Activated CD4-positive, alpha-beta T cell treated with anti-CD3 and anti-CD28 coated beads, Interleukin-2, amount 10 ng/mL, durations not matched to agents 24 days and 14 days (primary cell): ENCODE measurements at regions not wholly inside any gene's neighbourhood (a gene's known extent, or its start where the extent isn't known, plus 50 kb on each side); places are given as distances from the start of the nearest gene placed in this dataset.
A peak's percentile ranks its signal among the peaks of the same experiment; 100 is the strongest.

ENCODE experiments used
- DNase-seq: peaks from one replicate; pipeline ENCODE4 v3.0.0; 2022
- H3K27ac Mint-ChIP-seq: one replicate; pipeline ENCODE4 v1.8.0; 2022; ENCODE audit warnings: mild to moderate bottlenecking, mixed read lengths
- H3K27me3 Mint-ChIP-seq: one replicate; pipeline ENCODE4 v1.8.0; 2022; ENCODE audit warnings: mixed read lengths
- H3K36me3 Mint-ChIP-seq: one replicate; pipeline ENCODE4 v1.8.0; 2022; ENCODE audit warnings: low read depth, mild to moderate bottlenecking, mixed read lengths
- H3K4me1 Mint-ChIP-seq: one replicate; pipeline ENCODE4 v1.8.0; 2021; ENCODE audit warnings: mixed read lengths
- H3K4me3 Mint-ChIP-seq: one replicate; pipeline ENCODE4 v1.8.0; 2022; ENCODE audit warnings: mild to moderate bottlenecking, moderate library complexity, mixed read lengths
- H3K9me3 Mint-ChIP-seq: one replicate; pipeline ENCODE4 v1.8.0; 2021; ENCODE audit warnings: mixed read lengths
- intact Hi-C: fragments of 100-400 bp; cut with micrococcal nuclease; formaldehyde crosslinking; loops from one replicate; pipeline ENCODE4 v1.15.1; 2023

- Mint-ChIP-seq H3K36me3 (no peaks in the 10 kb centered on the region), H3K4me3 (no peak overlapping the region), H3K4me1 (no peaks in the 10 kb centered on the region), H3K9me3 (peaks cover 6% of the 10 kb centered on the region), H3K27ac (no peak overlapping the region), H3K27me3 (peaks cover 10% of the 10 kb centered on the region)
- no peak for DNase-seq
- intact Hi-C loops: no loop called here
These were observed 508.2 kb upstream of the TGFBR2 start for GRCh38 chr3:30098243-30098642.

DNA sequence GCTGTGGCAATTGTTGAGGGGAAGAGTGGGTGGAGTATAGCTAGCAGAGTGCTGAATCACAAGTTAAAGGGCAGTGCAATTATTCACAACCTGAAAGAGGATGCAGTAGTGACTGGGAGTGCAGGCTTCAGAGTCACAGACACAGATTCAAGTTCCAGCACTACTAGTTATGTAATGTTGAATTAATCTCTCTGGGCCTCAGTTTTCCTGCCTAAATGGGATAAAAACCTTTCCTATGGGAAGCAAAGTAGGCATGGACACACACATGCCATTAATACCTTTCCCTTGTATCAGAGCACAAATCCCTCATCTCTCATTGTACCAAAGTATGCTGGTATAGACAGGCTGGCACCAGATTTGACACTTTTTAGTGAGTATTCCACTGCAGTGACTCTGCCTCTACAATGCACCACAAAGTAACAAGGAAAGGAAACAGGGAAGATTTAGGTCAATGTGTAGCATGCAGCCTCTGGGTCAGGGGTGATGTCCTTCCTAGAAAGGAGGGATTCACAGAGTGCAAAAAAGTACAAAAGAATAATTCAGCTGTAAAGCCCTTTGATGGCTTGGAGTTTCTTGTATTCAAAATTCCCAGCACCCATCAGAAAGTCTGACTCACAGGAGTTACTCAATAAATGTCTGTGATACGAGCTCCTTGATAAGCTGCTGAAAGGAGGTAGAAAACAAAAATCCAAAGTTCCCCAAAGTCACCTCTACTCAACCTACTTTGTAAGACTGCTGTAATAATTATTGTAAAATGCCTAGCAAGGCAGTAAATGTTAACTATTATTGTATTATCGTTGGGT, 507.5 kb upstream of the TGFBR2 start:
- H3K27me3 Mint-ChIP-seq: peaks cover 11% of the 10 kb centered on the region
- peaks cover 6% of the 10 kb centered on the region for H3K9me3 Mint-ChIP-seq
- H3K27ac Mint-ChIP-seq: no peak overlapping the region
- DNase-seq: no peak
- no peaks in the 10 kb centered on the region for H3K4me1 Mint-ChIP-seq
- no peak overlapping the region for H3K4me3 Mint-ChIP-seq
- intact Hi-C loops: no loop called here
- no peaks in the 10 kb centered on the region for H3K36me3 Mint-ChIP-seq

DNA sequence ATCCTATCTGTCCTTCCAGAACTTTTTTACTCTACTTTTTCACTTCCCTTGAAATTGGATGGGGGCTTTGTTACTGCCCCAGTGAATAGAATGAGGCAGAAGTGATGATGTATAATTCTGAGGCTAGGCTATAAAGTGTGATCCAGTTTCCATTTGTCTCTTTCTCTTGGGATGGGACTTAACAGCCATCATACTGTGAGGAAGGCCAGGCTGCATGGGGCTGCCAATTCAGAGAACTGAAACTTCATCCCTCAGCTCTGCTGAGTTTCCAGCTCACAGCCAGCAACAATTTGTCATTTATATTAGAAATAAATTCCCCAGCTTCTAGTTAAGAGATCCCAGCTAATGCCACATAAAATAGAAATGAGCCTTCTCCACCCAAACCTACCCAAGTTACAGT, 504.0 kb upstream of the TGFBR2 start:
- H3K9me3 Mint-ChIP-seq: peaks cover 13% of the 10 kb centered on the region
- no peak for DNase-seq
- peaks cover 2% of the 10 kb centered on the region for H3K36me3 Mint-ChIP-seq
- no peak overlapping the region for H3K27ac Mint-ChIP-seq
- intact Hi-C loops: no loop called here
- H3K27me3 Mint-ChIP-seq: peaks cover 15% of the 10 kb centered on the region
- H3K4me3 Mint-ChIP-seq: no peak overlapping the region
- H3K4me1 Mint-ChIP-seq: no peaks in the 10 kb centered on the region

- Mint-ChIP-seq H3K4me3 (no peak overlapping the region), H3K27me3 (peaks cover 15% of the 10 kb centered on the region), H3K36me3 (peaks cover 2% of the 10 kb centered on the region), H3K27ac (no peak overlapping the region), H3K9me3 (peaks cover 13% of the 10 kb centered on the region), H3K4me1 (no peaks in the 10 kb centered on the region)
- intact Hi-C loops: no loop called here
- DNase-seq: no peak
These were observed 503.2 kb upstream of the TGFBR2 start for GRCh38 chr3:30103186-30103585.

DNA sequence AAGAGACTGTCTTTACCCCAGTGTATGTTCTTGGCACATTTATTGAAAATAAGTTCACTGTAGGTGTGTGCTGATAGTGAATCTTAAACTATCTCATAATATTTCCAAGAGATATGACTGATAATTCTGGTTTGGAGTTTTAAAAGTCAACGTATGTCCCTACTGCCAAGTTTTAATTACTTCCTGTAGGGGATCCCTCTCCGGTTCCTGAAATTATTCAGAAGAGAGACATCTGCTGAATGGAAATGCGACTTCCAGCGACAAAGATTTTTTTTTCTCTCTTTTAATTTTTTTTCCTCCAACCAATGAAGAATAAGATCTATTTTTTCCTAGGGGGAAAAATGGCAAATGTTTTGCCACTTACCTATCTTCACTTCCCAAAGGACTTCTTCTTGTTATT, 498.9 kb upstream of the TGFBR2 start:
- Mint-ChIP-seq H3K36me3 (peaks cover 2% of the 10 kb centered on the region), H3K4me3 (no peak overlapping the region), H3K4me1 (no peaks in the 10 kb centered on the region), H3K27me3 (peaks cover 23% of the 10 kb centered on the region), H3K27ac (no peak overlapping the region), H3K9me3 (peaks cover 13% of the 10 kb centered on the region)
- no peak for DNase-seq
- intact Hi-C loops: no loop called here

- no peaks in the 10 kb centered on the region for H3K9me3 Mint-ChIP-seq
- intact Hi-C loops: loop anchor here (2.0 to 10.0 kb wide), 3 partner anchors 86 to 638 kb away; partner anchors contain the start of gene TGFBR2
- H3K36me3 Mint-ChIP-seq: no peaks in the 10 kb centered on the region
These were observed 494.0 kb upstream of the TGFBR2 start for GRCh38 chr3:30112411-30112810.

GRCh38 chr3:30112902-30113484, 493.4 kb upstream of the TGFBR2 start:
- intact Hi-C loops: loop anchor here (1.0 to 10.0 kb wide), 4 partner anchors 86 to 638 kb away; partner anchors contain the start of gene TGFBR2
- H3K27ac Mint-ChIP-seq: no peak overlapping the region
- H3K27me3 Mint-ChIP-seq: peaks cover 17% of the 10 kb centered on the region
- H3K4me3 Mint-ChIP-seq: no peak overlapping the region
- DNase-seq: peak; percentile 58
- no peaks in the 10 kb centered on the region for H3K36me3 Mint-ChIP-seq
- peaks cover 3% of the 10 kb centered on the region for H3K4me1 Mint-ChIP-seq
- no peaks in the 10 kb centered on the region for H3K9me3 Mint-ChIP-seq

More at GRCh38 chr3:30112411-30112810, 494.0 kb upstream of the TGFBR2 start:
- Mint-ChIP-seq H3K27me3 (peaks cover 17% of the 10 kb centered on the region), H3K27ac (no peak overlapping the region), H3K4me3 (no peak overlapping the region), H3K4me1 (peaks cover 3% of the 10 kb centered on the region)
- no peak for DNase-seq

DNA sequence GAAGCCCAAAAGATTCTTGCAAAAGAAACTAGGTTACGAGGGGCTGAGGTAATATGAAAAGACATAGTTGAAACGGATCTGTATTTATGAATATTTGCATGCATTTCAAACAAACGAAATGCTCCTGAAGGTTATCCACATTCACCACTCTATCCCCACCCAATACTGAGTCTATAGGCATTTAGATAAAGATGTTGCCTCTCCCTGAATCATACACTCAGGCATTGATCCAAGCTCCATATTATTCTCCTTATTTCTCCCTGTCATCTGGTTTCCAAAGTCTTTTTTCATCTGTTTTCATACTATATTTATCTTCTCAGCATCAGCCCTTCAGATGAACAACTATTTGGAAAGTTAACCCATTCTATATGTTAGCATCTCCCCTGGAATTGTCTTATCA, 492.5 kb upstream of the TGFBR2 start:
- H3K4me3 Mint-ChIP-seq: no peak overlapping the region
- no peak for DNase-seq
- H3K4me1 Mint-ChIP-seq: peaks cover 3% of the 10 kb centered on the region
- intact Hi-C loops: loop anchor here (1.0 to 10.0 kb wide), 4 partner anchors 85 to 637 kb away; partner anchors contain the start of gene TGFBR2
- no peaks in the 10 kb centered on the region for H3K9me3 Mint-ChIP-seq
- no peak overlapping the region for H3K27ac Mint-ChIP-seq
- H3K36me3 Mint-ChIP-seq: no peaks in the 10 kb centered on the region
- H3K27me3 Mint-ChIP-seq: peaks cover 17% of the 10 kb centered on the region

DNA sequence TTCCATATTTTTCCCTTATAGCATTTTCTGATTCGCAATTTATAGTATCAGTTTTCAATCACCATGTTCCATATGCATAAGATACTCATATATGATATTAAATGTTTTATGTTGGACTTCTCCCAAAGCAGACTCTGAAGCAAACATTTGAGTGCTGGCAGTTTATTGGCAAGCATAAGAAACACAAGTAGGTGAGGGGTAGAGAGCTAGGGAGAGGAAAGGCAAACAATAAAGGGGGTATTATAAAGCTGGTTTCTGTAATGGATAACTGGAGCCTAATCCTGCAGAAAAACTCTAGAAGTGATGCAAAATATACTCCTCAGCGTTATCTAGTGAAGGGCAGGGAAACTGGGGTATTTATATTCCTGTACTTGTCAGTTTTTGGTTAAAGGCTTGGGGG, 491.5 kb upstream of the TGFBR2 start:
- no peak for DNase-seq
- no peak overlapping the region for H3K4me3 Mint-ChIP-seq
- no peak overlapping the region for H3K27ac Mint-ChIP-seq
- intact Hi-C loops: loop anchor here (10.0 kb wide), 1 partner anchor 490 kb away; the partner anchor contains the start of gene TGFBR2
- peaks cover 3% of the 10 kb centered on the region for H3K4me1 Mint-ChIP-seq
- no peaks in the 10 kb centered on the region for H3K9me3 Mint-ChIP-seq
- H3K36me3 Mint-ChIP-seq: no peaks in the 10 kb centered on the region
- H3K27me3 Mint-ChIP-seq: peaks cover 12% of the 10 kb centered on the region

DNA sequence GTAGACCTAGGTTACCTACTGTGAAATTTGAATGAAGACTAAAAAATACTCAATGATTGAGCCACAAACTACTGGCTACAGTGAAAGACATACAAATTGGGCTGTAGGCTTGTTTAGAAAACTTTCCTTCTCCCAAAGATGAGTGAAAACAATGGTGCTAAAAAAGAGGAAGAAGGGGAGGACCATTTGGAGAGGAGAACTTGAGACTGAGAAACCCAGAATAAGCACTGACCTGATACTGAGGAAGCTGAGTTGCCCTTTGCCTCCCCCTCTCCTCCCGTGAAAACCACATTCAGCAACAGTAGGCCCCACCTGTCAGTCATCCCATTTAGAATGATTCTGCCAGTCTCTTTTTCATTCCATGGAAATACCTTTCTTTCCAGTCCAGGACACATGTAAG, 484.0 kb upstream of the TGFBR2 start:
- Mint-ChIP-seq H3K9me3 (peaks cover 7% of the 10 kb centered on the region), H3K27me3 (peaks cover 5% of the 10 kb centered on the region), H3K36me3 (no peaks in the 10 kb centered on the region), H3K27ac (no peak overlapping the region), H3K4me3 (no peak overlapping the region), H3K4me1 (no peaks in the 10 kb centered on the region)
- intact Hi-C loops: no loop called here
- no peak for DNase-seq

DNA sequence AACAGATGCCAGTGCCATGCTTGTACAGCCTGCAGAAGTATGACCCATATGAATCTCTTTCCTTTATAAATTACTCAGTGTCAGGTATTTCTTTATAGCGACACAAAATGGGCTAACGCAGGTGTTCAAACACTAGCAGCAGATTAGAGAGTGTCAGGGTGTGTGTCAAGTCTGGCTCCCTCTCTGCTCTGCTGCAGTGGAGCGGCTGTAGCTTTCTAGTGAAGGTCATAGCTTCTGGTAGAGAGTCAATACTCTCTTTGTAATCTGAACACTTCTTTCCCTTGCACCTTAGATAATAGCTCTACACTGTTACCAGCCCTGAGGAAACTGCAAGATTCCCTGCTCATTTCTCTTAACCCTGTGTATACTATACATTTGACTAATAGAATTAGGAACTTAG, 483.2 kb upstream of the TGFBR2 start:
- Mint-ChIP-seq H3K9me3 (peaks cover 10% of the 10 kb centered on the region), H3K36me3 (no peaks in the 10 kb centered on the region), H3K4me3 (no peak overlapping the region), H3K4me1 (no peaks in the 10 kb centered on the region), H3K27ac (no peak overlapping the region), H3K27me3 (peaks cover 5% of the 10 kb centered on the region)
- intact Hi-C loops: no loop called here
- DNase-seq: no peak

- intact Hi-C loops: no loop called here
- Mint-ChIP-seq H3K4me3 (no peak overlapping the region), H3K27me3 (peaks cover 5% of the 10 kb centered on the region), H3K36me3 (no peaks in the 10 kb centered on the region), H3K27ac (no peak overlapping the region), H3K9me3 (peaks cover 10% of the 10 kb centered on the region), H3K4me1 (no peaks in the 10 kb centered on the region)
- no peak for DNase-seq
These were observed 482.6 kb upstream of the TGFBR2 start for GRCh38 chr3:30123755-30124154.

DNA sequence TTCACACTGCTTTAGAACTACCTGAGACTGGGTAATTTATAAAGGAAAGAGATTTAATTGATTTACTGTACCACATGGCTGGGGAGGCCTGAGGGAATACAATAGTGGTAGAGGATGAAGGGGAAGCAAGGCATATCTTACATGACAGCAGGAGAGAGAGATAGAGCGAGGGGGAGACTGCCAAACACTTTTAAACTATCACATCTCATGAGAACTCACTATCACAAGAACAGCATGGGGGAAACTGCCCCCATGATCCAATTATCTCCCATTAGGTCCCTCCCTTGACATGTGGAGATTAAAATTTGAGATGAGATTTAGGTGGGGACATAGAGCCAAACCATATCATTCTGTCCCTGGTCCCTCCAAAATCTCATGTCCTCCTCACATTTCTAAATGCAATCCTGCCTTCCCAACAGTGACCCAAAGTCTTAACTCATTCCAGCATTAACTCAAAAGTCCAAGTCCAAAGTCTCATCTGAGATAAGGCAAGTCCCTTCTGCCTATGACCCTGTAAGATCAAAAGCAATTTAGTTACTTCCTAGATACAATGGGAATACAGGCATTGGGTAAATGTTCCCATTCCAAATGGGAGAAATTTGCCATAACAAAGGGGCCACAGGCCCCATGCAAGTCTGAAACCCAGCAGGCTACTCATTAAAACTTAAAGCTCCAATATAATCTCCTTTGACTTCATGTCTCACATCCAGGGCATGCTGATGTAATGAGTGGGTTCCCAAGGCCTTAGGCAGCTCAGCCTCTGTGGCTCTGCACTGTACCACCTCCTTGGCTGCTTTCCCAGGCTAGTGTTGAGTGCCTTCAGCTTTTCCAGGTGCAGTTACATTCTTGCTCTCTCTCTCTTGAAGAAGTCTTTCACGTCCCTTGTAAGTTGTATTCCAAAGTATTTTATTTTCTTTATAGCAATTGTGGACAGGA, 481.7 kb upstream of the TGFBR2 start:
- Mint-ChIP-seq H3K27me3 (peaks cover 3% of the 10 kb centered on the region), H3K4me3 (no peak overlapping the region), H3K27ac (no peak overlapping the region), H3K9me3 (peaks cover 10% of the 10 kb centered on the region), H3K36me3 (no peaks in the 10 kb centered on the region), H3K4me1 (no peaks in the 10 kb centered on the region)
- DNase-seq: no peak
- intact Hi-C loops: no loop called here

- DNase-seq: no peak
- Mint-ChIP-seq H3K27ac (no peak overlapping the region), H3K4me1 (no peaks in the 10 kb centered on the region), H3K4me3 (no peak overlapping the region), H3K27me3 (peaks cover 3% of the 10 kb centered on the region), H3K36me3 (no peaks in the 10 kb centered on the region), H3K9me3 (peaks cover 14% of the 10 kb centered on the region)
- intact Hi-C loops: no loop called here
These were observed 476.6 kb upstream of the TGFBR2 start for GRCh38 chr3:30129765-30130164.
